NB4 (cell line): ENCODE measurements at regions not wholly inside any gene's neighbourhood (a gene's known extent, or its start where the extent isn't known, plus 50 kb on each side); places are given as distances from the start of the nearest gene placed in this dataset.

Experiments
- CTCF ChIP-seq: IDR thresholded peaks from one replicate; pipeline ENCODE4 v1.5.1; 2012; ENCODE audit warnings: low read depth, low read length
- MAX ChIP-seq: IDR thresholded peaks from 2 replicates; pipeline ENCODE4 v1.6.1; 2011; ENCODE audit warnings: low read depth, low read length
- POLR2A ChIP-seq: IDR thresholded peaks from 2 replicates; pipeline ENCODE4 v1.6.1; 2011; ENCODE audit warnings: mild to moderate bottlenecking; ENCODE audit not compliant: insufficient read length; ENCODE audit errors: extremely low read depth

- TF ChIP-seq CTCF (no peak), POLR2A (no peak), MAX (no peak)
Measured at GRCh38 chr2:37812414-37812813, 112.7 kb upstream of the RMDN2 start.
